ENCODE measurements at regions not wholly inside any gene's neighbourhood (a gene's known extent, or its start where the extent isn't known, plus 50 kb on each side); places are given as distances from the start of the nearest gene placed in this dataset.

- Histone ChIP-seq H3K27me3 (ENCODE audit: insufficient read depth, poor library complexity, severe bottlenecking) (no peaks in the 10 kb centered on the region), H3K9me3 (ENCODE audit: severe bottlenecking) (no peaks in the 10 kb centered on the region), H3K27ac (ENCODE audit: poor library complexity, severe bottlenecking) (no peak overlapping the region), H3K4me1 (ENCODE audit: insufficient read depth, poor library complexity, severe bottlenecking) (no peaks in the 10 kb centered on the region), H3K36me3 (ENCODE audit: low read depth) (no peaks in the 10 kb centered on the region), H3K4me3 (ENCODE audit: severe bottlenecking) (no peak overlapping the region)
- DNase-seq (ENCODE audit: low spot score) (no peak), ATAC-seq (ENCODE audit: low read depth) (no peak)
- no peak for TF ChIP-seq CTCF (IDR thresholded peaks at IDR 0.05; ENCODE audit: poor library complexity, severe bottlenecking)
Measured at GRCh38 chr10:20616056-20616671, 280.9 kb downstream of the NEBL start.

GRCh38 chr10:20615395-20615794 lies 281.7 kb downstream of the NEBL start:
- DNase-seq (ENCODE audit: low spot score), result no peak
- no peak overlapping the region for H3K27ac ChIP-seq (ENCODE audit: poor library complexity, severe bottlenecking)
- H3K9me3 ChIP-seq (ENCODE audit: severe bottlenecking), result no peaks in the 10 kb centered on the region
- ATAC-seq (ENCODE audit: low read depth), result no peak
- no peak for TF ChIP-seq CTCF (IDR thresholded peaks at IDR 0.05; ENCODE audit: poor library complexity, severe bottlenecking)
- H3K4me1 ChIP-seq (ENCODE audit: insufficient read depth, poor library complexity, severe bottlenecking), result no peaks in the 10 kb centered on the region
- no peak overlapping the region for H3K4me3 ChIP-seq (ENCODE audit: severe bottlenecking)
- no peaks in the 10 kb centered on the region for H3K27me3 ChIP-seq (ENCODE audit: insufficient read depth, poor library complexity, severe bottlenecking)
- no peaks in the 10 kb centered on the region for H3K36me3 ChIP-seq (ENCODE audit: low read depth)

GRCh38 chr10:20614911-20615310 lies 282.2 kb downstream of the NEBL start:
- ATAC-seq (ENCODE audit: low read depth), result no peak
- Histone ChIP-seq H3K36me3 (ENCODE audit: low read depth) (no peaks in the 10 kb centered on the region), H3K9me3 (ENCODE audit: severe bottlenecking) (no peaks in the 10 kb centered on the region), H3K27me3 (ENCODE audit: insufficient read depth, poor library complexity, severe bottlenecking) (no peaks in the 10 kb centered on the region), H3K27ac (ENCODE audit: poor library complexity, severe bottlenecking) (no peak overlapping the region), H3K4me3 (ENCODE audit: severe bottlenecking) (no peak overlapping the region), H3K4me1 (ENCODE audit: insufficient read depth, poor library complexity, severe bottlenecking) (no peaks in the 10 kb centered on the region)
- DNase-seq (ENCODE audit: low spot score), result no peak
- no peak for TF ChIP-seq CTCF (IDR thresholded peaks at IDR 0.05; ENCODE audit: poor library complexity, severe bottlenecking)

GRCh38 chr10:20608503-20608902 lies 288.6 kb downstream of the NEBL start:
- TF ChIP-seq CTCF (IDR thresholded peaks at IDR 0.05; ENCODE audit: poor library complexity, severe bottlenecking), result no peak
- Histone ChIP-seq H3K9me3 (ENCODE audit: severe bottlenecking) (no peaks in the 10 kb centered on the region), H3K27me3 (ENCODE audit: insufficient read depth, poor library complexity, severe bottlenecking) (no peaks in the 10 kb centered on the region), H3K27ac (ENCODE audit: poor library complexity, severe bottlenecking) (no peak overlapping the region), H3K36me3 (ENCODE audit: low read depth) (no peaks in the 10 kb centered on the region), H3K4me3 (ENCODE audit: severe bottlenecking) (no peak overlapping the region), H3K4me1 (ENCODE audit: insufficient read depth, poor library complexity, severe bottlenecking) (no peaks in the 10 kb centered on the region)
- ATAC-seq (ENCODE audit: low read depth), result no peak
- no peak for DNase-seq (ENCODE audit: low spot score)

- TF ChIP-seq CTCF (IDR thresholded peaks at IDR 0.05; ENCODE audit: poor library complexity, severe bottlenecking), result no peak
- ATAC-seq (ENCODE audit: low read depth) (no peak), DNase-seq (ENCODE audit: low spot score) (no peak)
- H3K27ac ChIP-seq (ENCODE audit: poor library complexity, severe bottlenecking), result no peak overlapping the region
- no peak overlapping the region for H3K4me3 ChIP-seq (ENCODE audit: severe bottlenecking)
- no peaks in the 10 kb centered on the region for H3K27me3 ChIP-seq (ENCODE audit: insufficient read depth, poor library complexity, severe bottlenecking)
- H3K4me1 ChIP-seq (ENCODE audit: insufficient read depth, poor library complexity, severe bottlenecking), result no peaks in the 10 kb centered on the region
- H3K36me3 ChIP-seq (ENCODE audit: low read depth), result no peaks in the 10 kb centered on the region
- H3K9me3 ChIP-seq (ENCODE audit: severe bottlenecking), result no peaks in the 10 kb centered on the region
Measured at GRCh38 chr10:20606985-20607384, 290.1 kb downstream of the NEBL start.

Data from RWPE2 (cell line).